Suprapubic skin (tissue), 4 donors: ENCODE measurements at regions not wholly inside any gene's neighbourhood (a gene's known extent, or its start where the extent isn't known, plus 50 kb on each side); places are given as distances from the start of the nearest gene placed in this dataset.
"Not testable (repeated sequence)": the region's sequence is repeated elsewhere in the genome, so short reads cannot be mapped to it uniquely, and the experiment has no call there.

Experiments
- CTCF ChIP-seq, 2 donors: fragments of 200-600 bp in 1 of 2; fragments of 450-650 bp in 1 of 2; sonication (generic) in 1 of 2; IDR thresholded peaks; one replicate each; pipeline ENCODE4 v1.5.1; 2016 to 2019; ENCODE audit warnings: antibody characterized with exemption in 2 of 2, mild to moderate bottlenecking in 1 of 2, moderate library complexity in 1 of 2
- EP300 ChIP-seq: sonication (generic); formaldehyde crosslinking; IDR thresholded peaks from one replicate; pipeline ENCODE4 v1.6.1; 2017; ENCODE audit warnings: antibody characterized with exemption
- POLR2A ChIP-seq, 2 donors: fragments of 450-650 bp; IDR thresholded peaks; one replicate each; pipeline ENCODE4 v1.6.1; 2017; ENCODE audit warnings: antibody characterized with exemption in 2 of 2, mild to moderate bottlenecking in 2 of 2, moderate library complexity in 2 of 2
- POLR2AphosphoS5 ChIP-seq, 3 donors: sonication (generic); formaldehyde crosslinking; IDR thresholded peaks; one replicate each; pipeline ENCODE4 v1.6.1; 2017; ENCODE audit warnings: antibody characterized with exemption in 3 of 3

- not testable (repeated sequence) for TF ChIP-seq CTCF (IDR thresholded peaks at IDR 0.05); POLR2AphosphoS5 (IDR thresholded peaks at IDR 0.05); EP300; POLR2A (IDR thresholded peaks at IDR 0.05)
Observed at GRCh38 chr9:39585233-39585632, 229.8 kb downstream of the SPATA31A1 start.
